ENCODE measurements at regions not wholly inside any gene's neighbourhood (a gene's known extent, or its start where the extent isn't known, plus 50 kb on each side); places are given as distances from the start of the nearest gene placed in this dataset.

DNA sequence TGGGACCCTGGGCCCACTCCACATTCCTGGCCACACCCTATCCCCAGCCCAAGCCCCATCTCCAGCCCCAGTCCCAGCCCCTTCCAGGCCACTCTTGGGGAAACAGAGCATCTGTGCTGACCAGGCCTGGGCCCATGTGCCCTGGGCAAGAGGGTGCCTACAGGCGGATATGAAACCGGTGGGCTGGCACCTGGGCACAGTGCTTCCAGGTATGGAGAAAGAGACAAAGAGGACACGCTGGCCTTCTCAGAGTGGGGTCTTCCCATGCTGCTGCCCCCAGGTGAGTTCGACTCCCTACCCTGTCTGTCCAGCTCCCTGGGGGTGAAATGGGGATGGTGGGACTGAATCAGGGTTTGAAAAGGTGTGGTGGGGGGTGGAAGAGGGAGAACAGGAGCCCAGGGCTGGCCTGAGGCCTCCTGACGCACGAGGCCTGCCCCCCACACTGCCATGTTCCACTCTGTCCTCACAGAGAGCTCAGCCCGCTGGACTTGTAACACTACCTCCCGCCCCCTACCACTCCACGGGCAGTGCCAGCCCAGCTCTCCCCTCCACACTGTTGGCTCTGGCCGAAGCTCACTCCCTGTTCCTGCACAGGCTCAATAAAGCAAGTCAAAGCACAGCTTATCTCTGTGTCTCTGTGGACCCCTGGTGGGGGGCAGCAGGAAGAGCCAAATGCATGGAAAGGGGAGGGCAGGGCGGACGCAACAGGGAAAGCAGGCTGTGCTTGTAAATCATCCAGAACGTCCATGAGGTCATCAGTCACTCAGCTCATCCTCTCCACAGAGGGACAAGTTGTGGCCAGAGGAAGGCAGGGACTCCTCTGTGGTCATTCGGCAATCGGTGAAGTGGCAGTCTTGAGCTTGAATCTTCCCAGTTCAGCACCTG lies 71.1 kb upstream of the TMEM97 start:
- TF ChIP-seq EP300 (IDR thresholded peaks at IDR 0.05; ENCODE audit: low read depth) (no peak), POLR2AphosphoS5 (IDR thresholded peaks at IDR 0.05) (no peak), CTCF (IDR thresholded peaks at IDR 0.05) (no peak), POLR2A (IDR thresholded peaks at IDR 0.05) (no peak)
- WGBS, 2 donors (ENCODE audit: low coverage in 1 of 2) = 82% methylated on average over 15 of the region's 15 CpGs; no CpG with 5 or more reads in 1 of the 2 donors
- H3K36me3 ChIP-seq = no peaks in the 10 kb centered on the region
- no peak for DNase-seq
- H3K27ac ChIP-seq = no peak overlapping the region
- peaks cover 4 to 8% (median 6%) of the 10 kb centered on the region in 4 donors for H3K4me1 ChIP-seq
- no peak overlapping the region for H3K4me3 ChIP-seq
- intact Hi-C loops (cut with DNase I; ENCODE audit: low total_unique reads) = no loop called here
- in situ Hi-C loops (cut with MboI; ENCODE audit: low pct_ligation_motif_present in 1 of 4, low pct_unique_long_range_greater_than_20kb in 1 of 4, low sequenced_read_pairs in 3 of 4) = loop anchor here in 3 of 4 donors (25.0 kb wide), 2 partner anchors 211 to 461 kb away; partner anchors contain the start of gene NLK (in 1 of the 3)
- no peaks in the 10 kb centered on the region for H3K9me3 ChIP-seq
- peaks cover under 1% of the 10 kb centered on the region for H3K27me3 ChIP-seq

DNA sequence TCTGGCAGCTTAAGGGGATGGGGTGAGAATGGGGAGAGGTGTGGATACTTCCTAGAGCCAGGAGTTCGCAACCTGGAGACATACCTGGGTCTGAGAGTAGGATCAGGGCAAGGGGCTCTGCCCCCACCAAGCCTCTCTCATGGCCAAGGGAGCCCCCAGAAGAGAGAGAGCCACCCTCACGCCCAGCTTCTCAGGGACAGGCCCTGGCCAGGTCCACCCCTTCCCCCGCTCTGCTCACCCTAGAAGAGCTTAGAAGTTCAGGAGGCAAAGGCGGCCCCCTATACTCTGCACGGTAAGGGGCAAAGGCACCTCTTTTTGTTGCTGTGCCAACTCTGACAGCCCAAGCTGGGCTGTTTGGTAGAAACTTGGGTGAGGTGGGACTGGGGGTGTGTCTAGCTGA lies 69.3 kb upstream of the TMEM97 start:
- Histone ChIP-seq H3K9me3 (no peaks in the 10 kb centered on the region), H3K36me3 (no peaks in the 10 kb centered on the region), H3K4me3 (no peak overlapping the region), H3K4me1 (peaks cover 4 to 8% (median 6%) of the 10 kb centered on the region in 4 donors), H3K27me3 (peaks cover 9% of the 10 kb centered on the region), H3K27ac (no peak overlapping the region)
- intact Hi-C loops (cut with DNase I; ENCODE audit: low total_unique reads) = loop anchor here (10.0 kb wide), 1 partner anchor 445 kb away; the partner anchor contains the start of gene NOS2
- in situ Hi-C loops (cut with MboI; ENCODE audit: low pct_ligation_motif_present in 1 of 4, low pct_unique_long_range_greater_than_20kb in 1 of 4, low sequenced_read_pairs in 3 of 4) = loop anchor here (25.0 kb wide), 2 partner anchors 212 to 462 kb away; partner anchors contain the start of gene NLK (in 1 of the 4)
- TF ChIP-seq CTCF (IDR thresholded peaks at IDR 0.05) = no peak
- TF ChIP-seq EP300 (IDR thresholded peaks at IDR 0.05; ENCODE audit: low read depth) = no peak
- no peak for TF ChIP-seq POLR2A (IDR thresholded peaks at IDR 0.05)
- no peak for TF ChIP-seq POLR2AphosphoS5 (IDR thresholded peaks at IDR 0.05)
- no peak for DNase-seq
- 67 to 87% methylated on average over 1 to 5 of the region's 5 CpGs for WGBS, 2 donors (ENCODE audit: low coverage in 1 of 2)

GRCh38 chr17:28252436-28252835 lies 66.6 kb upstream of the TMEM97 start:
- TF ChIP-seq POLR2A (IDR thresholded peaks at IDR 0.05) (no peak), POLR2AphosphoS5 (IDR thresholded peaks at IDR 0.05) (no peak), EP300 (IDR thresholded peaks at IDR 0.05; ENCODE audit: low read depth) (no peak), CTCF (IDR thresholded peaks at IDR 0.05) (no peak)
- DNase-seq = no peak
- Histone ChIP-seq H3K4me3 (no peak overlapping the region), H3K36me3 (no peaks in the 10 kb centered on the region), H3K27ac (no peak overlapping the region), H3K4me1 (peaks cover 4 to 8% (median 6%) of the 10 kb centered on the region in 4 donors), H3K27me3 (peaks cover 9% of the 10 kb centered on the region), H3K9me3 (no peaks in the 10 kb centered on the region)
- intact Hi-C loops (cut with DNase I; ENCODE audit: low total_unique reads) (loop anchor here (10.0 kb wide), 1 partner anchor 448 kb away; the partner anchor contains the start of gene NOS2), in situ Hi-C loops (cut with MboI; ENCODE audit: low pct_ligation_motif_present in 1 of 4, low pct_unique_long_range_greater_than_20kb in 1 of 4, low sequenced_read_pairs in 3 of 4) (loop anchor here in 2 of 4 donors (25.0 kb wide), 1 partner anchor 465 kb away; no protein-coding TSS in a partner anchor)
- WGBS, 2 donors (ENCODE audit: low coverage in 1 of 2) = 75 to 83% methylated on average over 4 to 7 of the region's 7 CpGs

GRCh38 chr17:28253663-28254062 lies 65.3 kb upstream of the TMEM97 start:
- no peaks in the 10 kb centered on the region for H3K36me3 ChIP-seq
- TF ChIP-seq POLR2A (IDR thresholded peaks at IDR 0.05) (no peak), EP300 (IDR thresholded peaks at IDR 0.05; ENCODE audit: low read depth) (no peak), CTCF (IDR thresholded peaks at IDR 0.05) (no peak), POLR2AphosphoS5 (IDR thresholded peaks at IDR 0.05) (no peak)
- no peak overlapping the region for H3K4me3 ChIP-seq
- peaks cover 9% of the 10 kb centered on the region for H3K27me3 ChIP-seq
- 96% methylated on average over 6 of the region's 6 CpGs; no CpG with 5 or more reads in 1 of the 2 donors for whole genome bisulfite sequencing, 2 donors (ENCODE audit: low coverage in 1 of 2)
- in situ Hi-C loops (cut with MboI; ENCODE audit: low pct_ligation_motif_present in 1 of 4, low pct_unique_long_range_greater_than_20kb in 1 of 4, low sequenced_read_pairs in 3 of 4) = loop anchor here in 2 of 4 donors (25.0 kb wide), 1 partner anchor 466 kb away; no protein-coding TSS in a partner anchor
- no peak for DNase-seq
- H3K9me3 ChIP-seq = no peaks in the 10 kb centered on the region
- intact Hi-C loops (cut with DNase I; ENCODE audit: low total_unique reads) = loop anchor here (10.0 kb wide), 1 partner anchor 449 kb away; the partner anchor contains the start of gene NOS2
- peaks cover 6 to 9% (median 8%) of the 10 kb centered on the region in 4 donors for H3K4me1 ChIP-seq
- H3K27ac ChIP-seq = no peak overlapping the region

Data from transverse colon (tissue), 4 donors.